WERI-Rb-1 (cell line): ENCODE measurements at regions not wholly inside any gene's neighbourhood (a gene's known extent, or its start where the extent isn't known, plus 50 kb on each side); places are given as distances from the start of the nearest gene placed in this dataset.

Experiments
- DNase-seq: peaks from one replicate; pipeline ENCODE4 v3.0.0-alpha.2; 2020
- H3K27ac ChIP-seq: fragments of 250-450 bp; sonication (Bioruptor Pico); 2 replicates; pipeline ENCODE4 v1.5.1; 2020; ENCODE audit warnings: mild to moderate bottlenecking, moderate library complexity
- H3K27me3 ChIP-seq: fragments of 250-450 bp; sonication (Bioruptor Pico); 2 replicates; pipeline ENCODE4 v1.5.1; 2021; ENCODE audit warnings: mild to moderate bottlenecking, low read depth, moderate library complexity; ENCODE audit not compliant: insufficient read depth, severe bottlenecking
- H3K36me3 ChIP-seq: fragments of 250-450 bp; sonication (Bioruptor Pico); 2 replicates; pipeline ENCODE4 v1.5.1; 2020; ENCODE audit warnings: mild to moderate bottlenecking, moderate library complexity
- H3K4me3 ChIP-seq: 2 replicates; pipeline ENCODE4 v1.5.1; 2011; ENCODE audit warnings: low read depth, mild to moderate bottlenecking, control low read depth, low read length
- H3K9me3 ChIP-seq: fragments of 250-450 bp; sonication (Bioruptor Pico); 2 replicates; pipeline ENCODE4 v1.5.1; 2021; ENCODE audit warnings: mild to moderate bottlenecking, moderate library complexity; ENCODE audit not compliant: severe bottlenecking
- CTCF ChIP-seq: IDR thresholded peaks from 2 replicates; pipeline ENCODE4 v1.5.1; 2011; ENCODE audit warnings: low read depth, mild to moderate bottlenecking, control low read depth, inconsistent platforms, low read length

- Histone ChIP-seq H3K27me3 (no peaks in the 10 kb centered on the region), H3K36me3 (no peaks in the 10 kb centered on the region), H3K4me3 (no peak overlapping the region), H3K27ac (no peak overlapping the region), H3K9me3 (no peaks in the 10 kb centered on the region)
- no peak for TF ChIP-seq CTCF
- no peak for DNase-seq
Observed at GRCh38 chr7:109158246-109158645, 588.6 kb downstream of the DNAJB9 start.

- no peak for TF ChIP-seq CTCF
- H3K27me3 ChIP-seq, result no peaks in the 10 kb centered on the region
- no peak overlapping the region for H3K27ac ChIP-seq
- no peaks in the 10 kb centered on the region for H3K36me3 ChIP-seq
- DNase-seq, result no peak
- H3K9me3 ChIP-seq, result no peaks in the 10 kb centered on the region
- H3K4me3 ChIP-seq, result no peak overlapping the region
Observed at GRCh38 chr7:109176661-109177060, 607.0 kb downstream of the DNAJB9 start.

- Histone ChIP-seq H3K27me3 (no peaks in the 10 kb centered on the region), H3K9me3 (no peaks in the 10 kb centered on the region), H3K4me3 (no peak overlapping the region), H3K36me3 (no peaks in the 10 kb centered on the region), H3K27ac (no peak overlapping the region)
- no peak for DNase-seq
- no peak for TF ChIP-seq CTCF
Observed at GRCh38 chr7:109178342-109178741, 608.7 kb downstream of the DNAJB9 start.

GRCh38 chr7:109179601-109180000 is 609.9 kb downstream of the DNAJB9 start:
- TF ChIP-seq CTCF, result no peak
- DNase-seq, result no peak
- Histone ChIP-seq H3K4me3 (no peak overlapping the region), H3K9me3 (no peaks in the 10 kb centered on the region), H3K27ac (no peak overlapping the region), H3K36me3 (no peaks in the 10 kb centered on the region), H3K27me3 (no peaks in the 10 kb centered on the region)

GRCh38 chr7:109190766-109191398 is 621.2 kb downstream of the DNAJB9 start:
- no peaks in the 10 kb centered on the region for H3K36me3 ChIP-seq
- H3K27me3 ChIP-seq, result no peaks in the 10 kb centered on the region
- no peaks in the 10 kb centered on the region for H3K9me3 ChIP-seq
- H3K4me3 ChIP-seq, result no peak overlapping the region
- no peak for TF ChIP-seq CTCF
- no peak overlapping the region for H3K27ac ChIP-seq
- no peak for DNase-seq

- Histone ChIP-seq H3K9me3 (no peaks in the 10 kb centered on the region), H3K4me3 (no peak overlapping the region), H3K27ac (no peak overlapping the region), H3K27me3 (no peaks in the 10 kb centered on the region), H3K36me3 (no peaks in the 10 kb centered on the region)
- no peak for DNase-seq
- TF ChIP-seq CTCF, result no peak
Observed at GRCh38 chr7:109206196-109206595, 636.5 kb downstream of the DNAJB9 start.
